GM12872 (cell line): ENCODE measurements at regions not wholly inside any gene's neighbourhood (a gene's known extent, or its start where the extent isn't known, plus 50 kb on each side); places are given as distances from the start of the nearest gene placed in this dataset.
A peak's percentile ranks its signal among the peaks of the same experiment; 100 is the strongest.

Experiments used
- CTCF ChIP-seq: IDR thresholded peaks from 3 replicates; pipeline ENCODE4 v1.5.1; 2011; ENCODE audit warnings: low read depth, mild to moderate bottlenecking, low read length, moderate library complexity; ENCODE audit not compliant: insufficient read depth

DNA sequence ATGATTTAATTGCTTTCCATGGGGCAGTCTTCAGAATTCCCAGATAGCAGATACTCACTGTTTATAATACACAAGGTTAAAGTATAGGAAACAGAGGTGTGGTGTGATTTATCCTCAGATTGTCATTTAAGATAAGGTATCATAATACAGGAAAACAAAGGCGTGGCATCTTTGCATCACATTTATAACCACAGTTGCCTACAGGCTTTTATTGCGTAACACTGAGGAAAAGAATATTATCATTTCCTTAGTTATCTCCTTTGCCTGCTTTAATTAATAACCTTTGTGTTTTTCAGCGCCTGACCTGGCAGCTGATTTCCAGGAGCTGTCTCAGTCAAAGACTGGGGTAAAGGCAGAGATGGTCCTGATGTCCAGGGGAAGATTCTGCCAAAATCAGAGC lies 68.8 kb downstream of the SSX7 start:
- no peak for TF ChIP-seq CTCF

- TF ChIP-seq CTCF = no peak
Measured at GRCh38 chrX:52577464-52578173, 60.8 kb upstream of the XAGE1B start.

DNA sequence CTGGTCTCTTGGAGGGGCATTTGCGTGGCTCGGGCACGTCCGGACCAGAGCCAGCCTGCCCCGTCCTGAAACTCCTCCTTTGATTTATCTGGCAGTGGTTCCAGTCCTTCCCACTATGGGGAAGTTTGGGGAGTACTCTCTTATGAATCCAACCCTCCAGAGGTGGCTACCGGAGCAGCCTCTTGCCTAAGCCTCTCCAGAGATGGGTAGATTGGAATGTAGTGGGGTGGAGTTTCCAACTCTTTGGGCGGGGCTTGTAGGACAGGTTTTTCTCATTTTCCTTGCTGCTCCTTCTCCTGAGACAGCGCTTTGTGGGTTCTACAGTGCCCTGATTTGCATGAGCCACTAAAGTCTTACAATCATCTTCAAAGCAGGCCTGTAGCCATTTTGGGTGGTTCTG lies 60.1 kb upstream of the XAGE1B start:
- TF ChIP-seq CTCF = no peak

- no peak for TF ChIP-seq CTCF
Measured at GRCh38 chrX:52576474-52576873, 59.6 kb upstream of the XAGE1B start.

DNA sequence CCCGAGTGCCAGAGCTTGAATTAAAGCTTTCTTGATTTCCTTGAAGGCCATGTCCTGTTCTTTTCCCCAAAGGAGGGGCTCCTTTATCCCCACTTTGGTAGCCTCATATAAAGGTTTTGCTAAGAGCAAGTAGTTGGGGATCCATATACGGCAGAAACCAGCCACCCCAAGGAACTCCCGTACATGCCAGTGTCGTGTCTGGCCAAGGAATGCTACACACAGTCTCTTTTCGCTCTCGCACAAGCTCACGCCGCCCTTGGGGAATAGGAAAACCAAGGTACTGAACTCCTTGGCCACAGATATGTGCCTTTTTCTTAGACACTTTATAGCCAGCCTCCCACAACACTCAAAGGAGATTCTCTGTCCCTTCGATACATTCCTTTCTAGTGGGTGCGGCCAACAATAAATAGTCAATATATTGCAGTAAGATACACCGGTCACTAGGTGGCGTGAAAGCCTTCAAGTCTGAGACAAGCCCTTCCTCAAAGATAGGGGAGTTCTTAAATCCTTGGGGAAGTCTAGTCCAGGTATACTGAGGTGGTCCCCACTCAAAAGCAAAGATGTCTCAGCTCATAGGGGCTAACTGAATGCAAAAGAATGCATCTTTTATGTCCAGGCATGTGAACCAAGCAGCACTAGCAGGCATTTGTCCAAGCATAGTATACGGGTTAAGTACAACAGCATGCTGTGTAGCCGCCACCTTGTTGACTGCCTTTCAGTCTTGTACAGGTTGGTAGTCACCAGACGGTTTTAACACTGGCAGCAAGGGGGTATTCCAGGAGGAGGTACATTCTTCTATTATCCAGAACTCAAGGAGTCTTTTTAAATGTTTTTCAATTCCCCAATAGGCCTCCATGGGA lies 57.8 kb upstream of the XAGE1B start:
- peak; percentile 53; the same call in 2 of the 3 replicates for TF ChIP-seq CTCF
